ENCODE measurements at regions not wholly inside any gene's neighbourhood (a gene's known extent, or its start where the extent isn't known, plus 50 kb on each side); places are given as distances from the start of the nearest gene placed in this dataset.

DNA sequence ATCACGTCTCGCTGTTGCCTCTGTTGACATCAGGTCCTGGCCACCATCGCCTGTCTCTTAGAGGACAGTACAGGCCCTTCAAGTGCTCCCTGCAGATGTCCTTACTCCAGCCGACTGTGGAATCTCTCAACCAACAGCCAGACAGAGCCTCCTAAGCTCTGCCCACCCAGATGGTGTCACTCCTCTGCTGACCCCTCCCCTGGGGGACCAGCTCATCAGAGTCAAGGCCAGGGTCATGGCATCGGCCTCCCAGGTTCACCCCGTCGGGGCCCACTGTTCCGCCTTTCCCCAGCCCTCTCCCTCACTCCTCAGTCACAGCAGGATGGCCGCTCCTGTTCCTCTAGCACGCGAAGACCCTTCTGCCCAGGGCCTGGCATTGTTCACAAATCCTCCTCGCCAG, 157.3 kb upstream of the TMEM132C start:
- TF ChIP-seq, protein P1, sequence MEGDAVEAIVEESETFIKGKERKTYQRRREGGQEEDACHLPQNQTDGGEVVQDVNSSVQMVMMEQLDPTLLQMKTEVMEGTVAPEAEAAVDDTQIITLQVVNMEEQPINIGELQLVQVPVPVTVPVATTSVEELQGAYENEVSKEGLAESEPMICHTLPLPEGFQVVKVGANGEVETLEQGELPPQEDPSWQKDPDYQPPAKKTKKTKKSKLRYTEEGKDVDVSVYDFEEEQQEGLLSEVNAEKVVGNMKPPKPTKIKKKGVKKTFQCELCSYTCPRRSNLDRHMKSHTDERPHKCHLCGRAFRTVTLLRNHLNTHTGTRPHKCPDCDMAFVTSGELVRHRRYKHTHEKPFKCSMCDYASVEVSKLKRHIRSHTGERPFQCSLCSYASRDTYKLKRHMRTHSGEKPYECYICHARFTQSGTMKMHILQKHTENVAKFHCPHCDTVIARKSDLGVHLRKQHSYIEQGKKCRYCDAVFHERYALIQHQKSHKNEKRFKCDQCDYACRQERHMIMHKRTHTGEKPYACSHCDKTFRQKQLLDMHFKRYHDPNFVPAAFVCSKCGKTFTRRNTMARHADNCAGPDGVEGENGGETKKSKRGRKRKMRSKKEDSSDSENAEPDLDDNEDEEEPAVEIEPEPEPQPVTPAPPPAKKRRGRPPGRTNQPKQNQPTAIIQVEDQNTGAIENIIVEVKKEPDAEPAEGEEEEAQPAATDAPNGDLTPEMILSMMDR (conservative IDR thresholded peaks at IDR 0.05; ENCODE audit: low read depth, low read length): no peak
- no peak for TF ChIP-seq EZH2phosphoT487 (IDR thresholded peaks at IDR 0.05; ENCODE audit: borderline replicate concordance, low read length)

Measured in PC-3 (cell line).